ENCODE measurements at regions not wholly inside any gene's neighbourhood (a gene's known extent, or its start where the extent isn't known, plus 50 kb on each side); places are given as distances from the start of the nearest gene placed in this dataset.
A peak's percentile ranks its signal among the peaks of the same experiment; 100 is the strongest.

GRCh38 chrX:139286342-139286741 lies 244.2 kb upstream of the F9 start:
- ChIA-PET POLR2A (no interaction called here), CTCF (ENCODE audit: low intra/inter-chr PET ratio) (no interaction called here)
- Histone ChIP-seq H3K4me2 (ENCODE audit: insufficient read depth, low read length) (no peak overlapping the region), H3K9me3 (replicated peaks; ENCODE audit: control insufficient read depth, insufficient read depth, low read depth, low read length) (no peaks in the 10 kb centered on the region), H3K4me3 (no peak overlapping the region), H2AFZ (ENCODE audit: low read depth, low read length) (peak overlapping the region; percentile 58; the same call in 1 of the 2 replicates), H3K9me1 (ENCODE audit: control insufficient read depth, insufficient read depth, low read length) (no peaks in the 10 kb centered on the region), H3K27ac (ENCODE audit: extremely low read depth, low read depth, low read length) (no peak overlapping the region), H3K36me3 (ENCODE audit: control insufficient read depth, insufficient read depth, low read length) (no peaks in the 10 kb centered on the region), H3K79me2 (ENCODE audit: control insufficient read depth, insufficient read depth, low read length) (no peaks in the 10 kb centered on the region), H3K4me1 (replicated peaks in 1 of 2; ENCODE audit: control insufficient read depth in 2 of 2, insufficient read depth in 2 of 2, low read length in 2 of 2) (no peaks in the 10 kb centered on the region), H3K27me3 (ENCODE audit: control insufficient read depth in 2 of 2, insufficient read depth in 2 of 2, low read length in 2 of 2) (no peaks in the 10 kb centered on the region), H3K9ac (ENCODE audit: insufficient read depth in 1 of 2, low read depth in 2 of 2, low read length in 2 of 2) (no peak overlapping the region), H4K20me1 (replicated peaks; ENCODE audit: control insufficient read depth, insufficient read depth, low read length) (no peaks in the 10 kb centered on the region)
- intact Hi-C loops (cut with micrococcal nuclease) (no loop called here), in situ Hi-C loops (cut with MboI) (no loop called here)
- 0% methylated on average over 2 of the region's 2 CpGs for WGBS (ENCODE audit: insufficient coverage, low coverage, missing lambda C conversion rate)
- BruUV-seq (replicated peaks), result no TSS peak
- FAIRE-seq (no peak), DNase-seq (ENCODE audit: extremely low read depth in 1 of 4, low spot score in 3 of 4) (no peak), ATAC-seq (no peak)
- no peak for TF ChIP-seq RB1 (IDR thresholded peaks at IDR 0.05; ENCODE audit: low read depth)
- no peak for TF ChIP-seq OTX1 (CRISPR knock-in tag; IDR thresholded peaks at IDR 0.05)
- TF ChIP-seq ZFPM2 (CRISPR knock-in tag; IDR thresholded peaks at IDR 0.05), result no peak
- no peak for TF ChIP-seq SNRNP70 (optimal IDR thresholded peaks at IDR 0.05; ENCODE audit: low read depth, low read length)
- TF ChIP-seq CTCFL (IDR thresholded peaks at IDR 0.05; ENCODE audit: borderline replicate concordance, insufficient read depth, low read depth, low read length, poor library complexity, severe bottlenecking), result no peak
- no peak for TF ChIP-seq CUX1 (CRISPR knock-in tag; IDR thresholded peaks at IDR 0.05)
- no peak for TF ChIP-seq BRD9 (IDR thresholded peaks at IDR 0.05; ENCODE audit: low read depth, partially characterized antibody)
- TF ChIP-seq SUPT5H (IDR thresholded peaks at IDR 0.05), result no peak
